ENCODE measurements at regions not wholly inside any gene's neighbourhood (a gene's known extent, or its start where the extent isn't known, plus 50 kb on each side); places are given as distances from the start of the nearest gene placed in this dataset.
"Not testable (repeated sequence)": the region's sequence is repeated elsewhere in the genome, so short reads cannot be mapped to it uniquely, and the experiment has no call there.

GRCh38 chr3:188003188-188004171 is 150.5 kb upstream of the LPP start:
- DNase-seq = no peak

GRCh38 chr3:188006726-188007393 is 147.1 kb upstream of the LPP start:
- no peak for DNase-seq

GRCh38 chr3:188007897-188008296 is 146.1 kb upstream of the LPP start:
- no peak for DNase-seq

GRCh38 chr3:188008582-188009213 is 145.3 kb upstream of the LPP start:
- DNase-seq = no peak

- DNase-seq = no peak
Measured at GRCh38 chr3:188010478-188010877, 143.5 kb upstream of the LPP start.

- DNase-seq = no peak
Measured at GRCh38 chr3:188019727-188020126, 134.2 kb upstream of the LPP start.

GRCh38 chr3:188021041-188021440 is 132.9 kb upstream of the LPP start:
- no peak for DNase-seq

- DNase-seq = no peak
Measured at GRCh38 chr3:188021502-188022040, 132.4 kb upstream of the LPP start.

GRCh38 chr3:188022902-188023301 is 131.1 kb upstream of the LPP start:
- not testable (repeated sequence) for DNase-seq

GRCh38 chr3:188025555-188025954 is 128.4 kb upstream of the LPP start:
- DNase-seq = no peak

GRCh38 chr3:188026191-188026968 is 127.6 kb upstream of the LPP start:
- no peak for DNase-seq

GRCh38 chr3:188031121-188031520 is 122.8 kb upstream of the LPP start:
- DNase-seq = no peak

GRCh38 chr3:188034989-188035388 is 119.0 kb upstream of the LPP start:
- DNase-seq = no peak

GRCh38 chr3:188036375-188037194 is 117.4 kb upstream of the LPP start:
- DNase-seq = no peak

- DNase-seq = no peak
Measured at GRCh38 chr3:188037195-188037718, 116.7 kb upstream of the LPP start.

GRCh38 chr3:188037965-188038581 is 115.9 kb upstream of the LPP start:
- DNase-seq = no peak

- no peak for DNase-seq
Measured at GRCh38 chr3:188041193-188041592, 112.8 kb upstream of the LPP start.

- no peak for DNase-seq
Measured at GRCh38 chr3:188041895-188042294, 112.1 kb upstream of the LPP start.

GRCh38 chr3:188042466-188042865 is 111.5 kb upstream of the LPP start:
- no peak for DNase-seq

- no peak for DNase-seq
Measured at GRCh38 chr3:188043891-188044290, 110.1 kb upstream of the LPP start.
